Testis (tissue), 2 donors: ENCODE measurements at regions not wholly inside any gene's neighbourhood (a gene's known extent, or its start where the extent isn't known, plus 50 kb on each side); places are given as distances from the start of the nearest gene placed in this dataset.

Source experiments
- CTCF ChIP-seq, 3 experiments: fragments of 450-650 bp in 2 of 3; fragments of 200-600 bp in 1 of 3; sonication (generic) in 1 of 3; IDR thresholded peaks; one replicate each; pipeline ENCODE4 v1.5.1; 2016 to 2019; ENCODE audit warnings: antibody characterized with exemption in 3 of 3, mild to moderate bottlenecking in 2 of 3, moderate library complexity in 1 of 3
- POLR2A ChIP-seq: fragments of 450-650 bp; IDR thresholded peaks from one replicate; pipeline ENCODE4 v1.6.1; 2017; ENCODE audit warnings: antibody characterized with exemption, mild to moderate bottlenecking, moderate library complexity

- no peak for TF ChIP-seq POLR2A
- no peak for TF ChIP-seq CTCF (IDR thresholded peaks at IDR 0.05)
Observed at GRCh38 chr4:186798951-186799659, 75.4 kb upstream of the FAT1 start.
